Activated CD4-positive, alpha-beta T cell treated with anti-CD3 and anti-CD28 coated beads, Interleukin-2, amount 50 U/mL, for 1 hour (primary cell): ENCODE measurements at regions not wholly inside any gene's neighbourhood (a gene's known extent, or its start where the extent isn't known, plus 50 kb on each side); places are given as distances from the start of the nearest gene placed in this dataset.

ENCODE experiments used
- DNase-seq: peaks from one replicate; pipeline ENCODE4 v3.0.0-alpha.2; 2020

DNA sequence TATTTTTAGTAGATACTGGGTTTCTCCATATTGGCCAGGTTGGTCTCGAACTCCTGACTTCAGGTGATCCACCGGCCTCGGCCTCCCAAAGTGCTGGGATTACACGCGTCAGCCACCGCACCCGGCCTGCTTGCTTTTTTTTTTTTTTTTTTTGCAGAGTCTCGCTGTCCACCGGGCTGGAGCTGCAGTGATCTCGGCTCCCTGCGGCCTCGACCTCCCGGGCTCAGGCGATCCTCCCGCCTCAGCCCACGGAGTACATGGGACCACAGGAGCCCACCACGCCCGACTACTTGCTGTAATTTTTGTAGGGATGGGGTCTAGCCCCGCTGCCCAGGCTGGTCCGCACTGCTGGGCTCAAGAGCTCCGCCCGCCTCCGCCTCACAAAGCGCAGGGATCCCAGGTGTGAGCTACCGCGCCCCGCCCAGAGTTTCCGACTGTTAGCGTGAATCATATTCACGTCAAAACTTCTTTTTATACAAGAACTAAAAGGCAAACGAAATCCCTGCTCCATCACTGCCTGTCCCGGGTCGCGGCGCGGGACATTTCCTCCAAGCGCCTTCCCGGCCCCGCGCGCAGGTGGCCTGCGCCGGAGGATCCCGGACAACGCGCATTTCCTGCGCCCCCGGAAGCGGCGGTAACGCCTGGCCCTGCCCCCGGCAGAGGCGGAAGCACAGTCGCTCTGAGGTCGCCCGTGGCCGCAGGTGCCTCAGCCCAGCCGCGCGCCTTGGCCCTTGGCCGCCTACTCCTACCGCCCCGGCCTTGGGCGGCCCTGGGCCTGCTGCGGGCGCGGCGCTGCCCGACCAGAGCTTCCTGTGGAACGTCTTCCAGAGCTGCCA lies 50.9 kb upstream of the APOD start:
- DNase-seq = peak; percentile 59
